ENCODE measurements at regions not wholly inside any gene's neighbourhood (a gene's known extent, or its start where the extent isn't known, plus 50 kb on each side); places are given as distances from the start of the nearest gene placed in this dataset.

DNA sequence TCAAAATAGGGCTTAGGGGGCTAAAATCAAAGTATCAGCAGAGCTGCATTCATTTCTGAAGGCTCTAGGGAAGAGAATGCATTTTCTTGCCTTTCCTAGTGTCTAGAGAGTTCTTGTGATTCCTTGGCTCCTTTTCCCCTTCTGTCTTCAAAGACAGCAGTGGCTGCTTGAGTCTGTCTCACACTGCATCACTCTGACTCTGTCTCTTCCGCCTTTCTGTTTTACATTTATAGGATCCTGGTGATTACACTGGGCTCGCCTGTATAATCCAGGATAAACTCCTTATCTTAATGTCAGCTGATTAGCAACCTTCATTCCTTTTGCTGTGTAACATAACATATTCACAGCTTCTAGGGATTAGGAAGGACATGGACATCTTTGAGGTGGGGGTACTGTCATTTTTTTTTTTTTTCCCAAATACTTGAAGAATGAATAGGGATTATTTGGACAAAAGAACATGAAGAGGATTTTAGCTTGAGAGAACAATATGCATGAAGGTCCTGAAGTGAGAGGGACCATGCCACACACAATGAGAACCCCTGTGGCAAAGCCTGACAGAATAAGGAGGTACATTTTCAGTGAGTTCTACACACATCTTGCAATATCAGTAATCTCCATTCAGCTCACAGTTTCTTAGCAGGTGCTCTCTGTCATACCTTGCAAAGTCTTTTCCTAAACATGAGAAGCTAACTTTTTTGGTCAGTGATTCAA lies 267.6 kb downstream of the FAM170A start:
- no peak overlapping the region for H3K9ac ChIP-seq (ENCODE audit: low read depth, low read length)
- no peaks in the 10 kb centered on the region for H3K36me3 ChIP-seq (ENCODE audit: control insufficient read depth, insufficient read depth, low read length)
- H3K4me1 ChIP-seq (ENCODE audit: control insufficient read depth, insufficient read depth, low read length), result no peaks in the 10 kb centered on the region
- H3K27me3 ChIP-seq (ENCODE audit: control insufficient read depth, insufficient read depth, low read length), result no peaks in the 10 kb centered on the region
- no peak overlapping the region for H3K27ac ChIP-seq (ENCODE audit: low read depth, low read length)
- no peak overlapping the region for H3K4me3 ChIP-seq (ENCODE audit: low read depth, low read length)
- no peaks in the 10 kb centered on the region for H3K9me3 ChIP-seq (ENCODE audit: control insufficient read depth, insufficient read depth, low read length)

DNA sequence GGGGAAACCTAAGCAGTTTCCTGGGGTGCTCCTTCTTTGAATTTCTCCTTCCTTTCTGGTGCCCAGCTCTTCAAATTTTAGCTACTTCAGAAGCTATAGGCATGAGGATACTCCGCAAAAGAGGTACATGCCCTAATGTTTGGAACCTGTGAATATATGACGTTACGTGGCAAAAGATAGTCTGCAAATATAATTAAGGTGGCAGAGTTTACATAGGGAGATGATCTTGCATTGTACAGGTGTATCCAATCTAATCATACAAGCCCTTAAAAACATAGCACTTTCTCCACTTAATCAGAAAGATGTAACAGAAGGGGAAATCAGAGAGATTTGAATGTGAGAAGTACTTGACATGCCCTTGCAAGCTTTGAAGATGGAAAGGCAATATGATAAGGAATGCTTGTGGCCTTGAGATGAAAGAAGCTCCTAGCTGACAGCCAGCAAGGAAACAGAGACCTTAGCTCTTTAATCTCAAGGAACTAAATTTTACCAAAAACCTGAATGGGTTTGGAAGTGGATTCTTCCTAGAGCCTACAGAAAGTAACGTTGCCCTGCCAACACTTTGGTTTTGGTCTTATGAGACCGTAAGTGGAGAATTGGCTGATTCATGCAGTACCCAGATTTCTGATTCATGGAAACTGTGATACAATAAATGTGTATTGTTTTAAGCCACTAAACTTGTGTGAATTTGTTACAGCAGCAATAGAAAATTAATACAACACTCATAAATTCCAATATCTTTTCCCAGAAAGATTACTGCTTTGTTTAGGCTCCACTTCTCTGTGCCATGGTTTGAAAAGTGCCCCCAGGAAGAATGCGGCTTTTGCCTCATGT lies 268.4 kb downstream of the FAM170A start:
- H3K4me3 ChIP-seq (ENCODE audit: low read depth, low read length), result no peak overlapping the region
- no peak overlapping the region for H3K9ac ChIP-seq (ENCODE audit: low read depth, low read length)
- H3K4me1 ChIP-seq (ENCODE audit: control insufficient read depth, insufficient read depth, low read length), result no peaks in the 10 kb centered on the region
- no peaks in the 10 kb centered on the region for H3K9me3 ChIP-seq (ENCODE audit: control insufficient read depth, insufficient read depth, low read length)
- H3K36me3 ChIP-seq (ENCODE audit: control insufficient read depth, insufficient read depth, low read length), result no peaks in the 10 kb centered on the region
- H3K27ac ChIP-seq (ENCODE audit: low read depth, low read length), result no peak overlapping the region
- H3K27me3 ChIP-seq (ENCODE audit: control insufficient read depth, insufficient read depth, low read length), result no peaks in the 10 kb centered on the region

DNA sequence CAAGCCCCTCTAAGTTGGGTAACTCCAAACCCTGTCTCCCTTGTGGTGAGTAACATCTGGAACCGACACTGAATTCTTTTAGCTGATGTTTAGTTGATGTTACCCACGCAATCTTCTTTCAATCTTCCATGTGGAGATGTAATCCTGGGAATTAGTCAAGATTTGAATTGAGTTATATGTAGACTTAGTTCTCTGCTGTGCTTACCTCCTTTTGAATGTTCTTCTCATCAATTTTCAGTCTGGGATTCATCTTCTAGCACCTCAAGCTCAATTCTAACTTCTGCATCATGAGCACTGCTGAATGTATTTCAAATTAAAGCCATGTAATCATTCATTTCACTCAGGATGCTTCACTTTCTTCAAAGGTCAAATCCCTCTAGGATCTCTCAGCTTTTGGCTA lies 270.6 kb downstream of the FAM170A start:
- Histone ChIP-seq H3K9me3 (ENCODE audit: control insufficient read depth, insufficient read depth, low read length) (no peaks in the 10 kb centered on the region), H3K9ac (ENCODE audit: low read depth, low read length) (no peak overlapping the region), H3K36me3 (ENCODE audit: control insufficient read depth, insufficient read depth, low read length) (no peaks in the 10 kb centered on the region), H3K4me3 (ENCODE audit: low read depth, low read length) (no peak overlapping the region), H3K4me1 (ENCODE audit: control insufficient read depth, insufficient read depth, low read length) (no peaks in the 10 kb centered on the region), H3K27me3 (ENCODE audit: control insufficient read depth, insufficient read depth, low read length) (no peaks in the 10 kb centered on the region), H3K27ac (ENCODE audit: low read depth, low read length) (no peak overlapping the region)

DNA sequence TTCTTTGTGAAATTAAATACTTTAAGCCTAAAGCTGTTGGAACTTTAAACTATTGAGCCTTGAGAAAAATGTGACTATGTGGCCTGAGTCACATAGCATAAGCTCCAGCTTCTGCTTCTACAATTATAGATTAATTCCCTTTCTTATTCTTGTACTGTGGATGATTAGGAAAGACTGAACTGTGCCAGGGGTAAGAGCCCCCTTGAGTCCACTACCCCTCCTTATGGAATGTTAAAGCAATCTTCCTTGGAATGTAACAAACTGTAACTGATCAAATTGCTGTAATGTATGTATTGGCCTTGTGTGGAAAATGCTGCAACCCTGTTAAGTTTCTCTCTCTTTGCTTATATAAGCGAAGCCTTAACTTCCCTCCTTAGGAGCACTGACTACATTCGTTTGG lies 273.2 kb downstream of the FAM170A start:
- H3K9ac ChIP-seq (ENCODE audit: low read depth, low read length), result no peak overlapping the region
- H3K27me3 ChIP-seq (ENCODE audit: control insufficient read depth, insufficient read depth, low read length), result no peaks in the 10 kb centered on the region
- peaks cover 4% of the 10 kb centered on the region for H3K9me3 ChIP-seq (ENCODE audit: control insufficient read depth, insufficient read depth, low read length)
- H3K27ac ChIP-seq (ENCODE audit: low read depth, low read length), result no peak overlapping the region
- no peak overlapping the region for H3K4me3 ChIP-seq (ENCODE audit: low read depth, low read length)
- no peaks in the 10 kb centered on the region for H3K36me3 ChIP-seq (ENCODE audit: control insufficient read depth, insufficient read depth, low read length)
- no peaks in the 10 kb centered on the region for H3K4me1 ChIP-seq (ENCODE audit: control insufficient read depth, insufficient read depth, low read length)

DNA sequence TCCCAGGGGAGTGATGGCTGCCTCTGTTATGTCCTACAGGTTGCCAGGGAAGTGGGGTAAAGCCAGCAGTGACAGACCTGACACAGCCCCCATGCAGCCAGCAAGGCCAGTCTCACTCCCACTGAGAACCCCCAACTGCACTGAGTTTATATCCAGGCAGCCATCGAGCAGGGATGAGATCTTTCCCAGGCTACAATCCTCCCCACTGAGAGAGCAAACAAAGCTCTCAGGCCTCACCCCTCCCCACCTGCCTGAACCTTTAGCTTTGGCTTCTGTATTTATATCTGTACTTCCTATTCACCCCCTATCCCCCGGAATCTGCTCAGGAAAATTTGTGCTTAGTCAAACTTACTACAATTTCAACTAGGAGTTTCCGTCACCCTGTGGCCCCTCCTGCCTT lies 284.1 kb downstream of the FAM170A start:
- Histone ChIP-seq H3K27ac (ENCODE audit: low read depth, low read length) (peak overlapping the region; percentile 26), H3K27me3 (ENCODE audit: control insufficient read depth, insufficient read depth, low read length) (no peaks in the 10 kb centered on the region), H3K9ac (ENCODE audit: low read depth, low read length) (no peak overlapping the region), H3K9me3 (ENCODE audit: control insufficient read depth, insufficient read depth, low read length) (no peaks in the 10 kb centered on the region), H3K36me3 (ENCODE audit: control insufficient read depth, insufficient read depth, low read length) (no peaks in the 10 kb centered on the region), H3K4me1 (ENCODE audit: control insufficient read depth, insufficient read depth, low read length) (peaks cover 4% of the 10 kb centered on the region; the same call in 1 of the 2 replicates), H3K4me3 (ENCODE audit: low read depth, low read length) (no peak overlapping the region)

DNA sequence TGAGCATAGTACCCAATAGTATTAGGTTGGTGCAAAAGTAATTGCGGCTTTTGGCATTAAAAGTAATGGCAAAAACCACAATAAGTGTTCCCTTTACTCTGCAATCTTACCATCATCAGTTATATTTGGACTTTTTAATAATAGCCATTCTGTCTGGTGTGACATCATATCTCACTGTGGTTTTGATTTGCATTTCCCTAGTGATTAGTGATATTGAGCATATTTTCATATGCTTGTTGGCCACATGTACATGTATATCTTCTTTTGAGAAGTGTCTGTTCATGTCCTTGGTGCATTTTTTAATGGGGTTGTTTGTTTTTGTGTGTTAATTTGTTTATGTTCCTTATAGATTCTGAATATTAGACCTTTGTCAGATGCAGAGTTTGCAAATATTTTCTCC lies 289.9 kb downstream of the FAM170A start:
- Histone ChIP-seq H3K9me3 (ENCODE audit: control insufficient read depth, insufficient read depth, low read length) (no peaks in the 10 kb centered on the region), H3K9ac (ENCODE audit: low read depth, low read length) (no peak overlapping the region), H3K27me3 (ENCODE audit: control insufficient read depth, insufficient read depth, low read length) (no peaks in the 10 kb centered on the region), H3K36me3 (ENCODE audit: control insufficient read depth, insufficient read depth, low read length) (no peaks in the 10 kb centered on the region), H3K27ac (ENCODE audit: low read depth, low read length) (no peak overlapping the region), H3K4me1 (ENCODE audit: control insufficient read depth, insufficient read depth, low read length) (no peaks in the 10 kb centered on the region), H3K4me3 (ENCODE audit: low read depth, low read length) (no peak overlapping the region)

DNA sequence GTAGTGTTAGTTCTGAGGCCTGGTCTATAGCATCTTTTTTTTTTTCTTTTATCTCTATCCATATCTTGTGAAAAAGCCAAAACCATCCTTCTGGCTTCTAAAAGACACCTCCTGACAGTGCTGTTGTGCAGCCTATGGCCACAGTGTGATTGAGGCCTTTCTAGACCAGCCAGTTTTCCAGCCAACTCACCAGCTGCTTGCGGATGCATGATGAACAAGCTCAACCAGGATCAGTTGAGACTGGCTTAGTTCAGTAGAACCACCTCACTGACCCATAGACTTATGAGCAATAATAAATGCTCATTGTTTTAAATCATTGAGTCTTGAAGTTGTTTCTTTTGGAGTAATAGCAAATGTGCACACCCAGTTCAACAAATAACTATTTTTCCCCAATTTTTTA lies 296.9 kb downstream of the FAM170A start:
- Histone ChIP-seq H3K27ac (ENCODE audit: low read depth, low read length) (no peak overlapping the region), H3K9ac (ENCODE audit: low read depth, low read length) (no peak overlapping the region), H3K4me1 (ENCODE audit: control insufficient read depth, insufficient read depth, low read length) (no peaks in the 10 kb centered on the region), H3K9me3 (ENCODE audit: control insufficient read depth, insufficient read depth, low read length) (no peaks in the 10 kb centered on the region), H3K4me3 (ENCODE audit: low read depth, low read length) (no peak overlapping the region), H3K36me3 (ENCODE audit: control insufficient read depth, insufficient read depth, low read length) (no peaks in the 10 kb centered on the region), H3K27me3 (ENCODE audit: control insufficient read depth, insufficient read depth, low read length) (no peaks in the 10 kb centered on the region)

DNA sequence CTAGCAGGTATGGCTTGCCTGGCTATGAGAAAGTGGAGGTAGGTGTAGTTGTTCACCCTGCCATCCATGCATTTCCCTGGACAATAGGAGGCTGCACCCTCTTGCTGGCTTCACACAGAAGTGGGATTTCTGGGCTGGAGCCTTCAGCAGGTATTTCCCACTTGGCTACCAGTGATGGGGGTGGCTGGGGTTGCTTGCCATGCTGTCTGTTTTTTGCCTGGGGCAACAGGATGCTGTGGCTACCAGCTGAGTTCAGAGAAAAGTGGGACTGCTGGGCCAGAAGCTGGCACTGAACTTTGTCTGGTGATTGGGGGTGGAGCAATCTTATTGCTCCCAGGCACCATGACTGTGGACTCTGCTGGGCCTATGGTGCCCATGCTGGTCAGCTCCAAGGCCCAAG lies 299.6 kb downstream of the FAM170A start:
- Histone ChIP-seq H3K36me3 (ENCODE audit: control insufficient read depth, insufficient read depth, low read length) (no peaks in the 10 kb centered on the region), H3K4me1 (ENCODE audit: control insufficient read depth, insufficient read depth, low read length) (no peaks in the 10 kb centered on the region), H3K27ac (ENCODE audit: low read depth, low read length) (no peak overlapping the region), H3K9me3 (ENCODE audit: control insufficient read depth, insufficient read depth, low read length) (no peaks in the 10 kb centered on the region), H3K27me3 (ENCODE audit: control insufficient read depth, insufficient read depth, low read length) (no peaks in the 10 kb centered on the region), H3K4me3 (ENCODE audit: low read depth, low read length) (no peak overlapping the region), H3K9ac (ENCODE audit: low read depth, low read length) (no peak overlapping the region)

DNA sequence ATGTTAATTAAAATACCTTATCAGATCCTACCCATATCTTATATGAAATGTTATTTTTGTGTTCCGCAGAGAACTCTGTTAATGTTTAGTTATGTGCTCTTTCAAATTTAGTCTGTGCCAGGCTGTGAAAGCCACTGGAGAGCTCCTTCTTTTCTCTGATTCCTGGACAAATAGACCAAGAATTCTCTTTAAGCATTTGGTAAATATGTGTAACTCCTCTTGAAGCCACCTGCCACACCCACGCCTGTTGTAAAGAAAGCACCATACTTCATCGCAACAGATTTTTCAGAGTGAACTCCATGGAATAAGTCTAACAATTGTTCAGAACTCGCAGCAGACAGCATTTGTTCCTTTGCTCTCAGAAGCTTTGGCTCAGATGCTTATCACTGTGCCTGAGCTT lies 301.1 kb downstream of the FAM170A start:
- Histone ChIP-seq H3K36me3 (ENCODE audit: control insufficient read depth, insufficient read depth, low read length) (no peaks in the 10 kb centered on the region), H3K4me3 (ENCODE audit: low read depth, low read length) (no peak overlapping the region), H3K9me3 (ENCODE audit: control insufficient read depth, insufficient read depth, low read length) (no peaks in the 10 kb centered on the region)

DNA sequence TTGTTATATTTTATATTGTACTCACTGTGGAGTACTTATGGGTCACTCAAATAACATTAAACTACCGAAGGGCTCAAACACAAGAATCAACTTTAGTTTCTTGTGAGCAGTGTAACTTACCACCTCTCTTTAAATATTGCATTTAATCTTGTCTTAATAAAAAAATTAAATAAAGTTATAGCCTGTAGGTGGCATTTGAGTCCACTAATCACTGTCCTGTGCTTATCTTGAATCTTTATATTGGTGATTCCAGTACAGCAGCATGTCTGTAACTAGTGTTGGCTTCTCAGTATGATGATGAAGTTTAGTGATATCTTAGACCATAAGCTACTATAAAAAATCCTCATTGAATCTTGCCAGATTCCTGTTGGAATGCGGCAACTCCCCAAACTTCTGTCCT lies 313.8 kb downstream of the FAM170A start:
- no peaks in the 10 kb centered on the region for H3K27me3 ChIP-seq (ENCODE audit: control insufficient read depth, insufficient read depth, low read length)
- no peaks in the 10 kb centered on the region for H3K4me1 ChIP-seq (ENCODE audit: control insufficient read depth, insufficient read depth, low read length)
- no peaks in the 10 kb centered on the region for H3K9me3 ChIP-seq (ENCODE audit: control insufficient read depth, insufficient read depth, low read length)

More for the DNA sequence above, 301.1 kb downstream of the FAM170A start:
- Histone ChIP-seq H3K9ac (ENCODE audit: low read depth, low read length) (no peak overlapping the region), H3K27me3 (ENCODE audit: control insufficient read depth, insufficient read depth, low read length) (no peaks in the 10 kb centered on the region), H3K27ac (ENCODE audit: low read depth, low read length) (no peak overlapping the region), H3K4me1 (ENCODE audit: control insufficient read depth, insufficient read depth, low read length) (no peaks in the 10 kb centered on the region)

DNA sequence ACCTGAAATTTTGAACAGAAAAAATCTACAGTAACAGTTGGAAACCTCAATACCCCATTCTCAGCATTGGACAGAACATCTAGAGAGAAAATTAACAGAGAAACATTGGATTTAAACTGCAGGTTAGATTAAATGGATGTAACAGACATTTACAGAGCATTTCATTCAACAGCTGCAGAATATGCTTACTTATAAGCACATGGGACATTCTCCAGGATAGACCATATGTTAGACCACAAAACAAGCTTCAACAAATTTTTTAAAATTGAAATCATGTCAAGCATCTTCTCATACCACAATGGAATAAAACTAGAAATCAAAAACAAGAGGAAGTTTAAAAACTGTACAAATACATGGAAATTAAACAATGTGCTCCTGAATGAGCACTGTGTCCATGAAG lies 316.3 kb downstream of the FAM170A start:
- Histone ChIP-seq H3K9me3 (ENCODE audit: control insufficient read depth, insufficient read depth, low read length) (no peaks in the 10 kb centered on the region), H3K4me3 (ENCODE audit: low read depth, low read length) (no peak overlapping the region), H3K36me3 (ENCODE audit: control insufficient read depth, insufficient read depth, low read length) (no peaks in the 10 kb centered on the region), H3K4me1 (ENCODE audit: control insufficient read depth, insufficient read depth, low read length) (peaks cover 13% of the 10 kb centered on the region), H3K27me3 (ENCODE audit: control insufficient read depth, insufficient read depth, low read length) (no peaks in the 10 kb centered on the region), H3K27ac (ENCODE audit: low read depth, low read length) (no peak overlapping the region), H3K9ac (ENCODE audit: low read depth, low read length) (no peak overlapping the region)

More for the DNA sequence above, 313.8 kb downstream of the FAM170A start:
- H3K27ac ChIP-seq (ENCODE audit: low read depth, low read length), result no peak overlapping the region
- H3K36me3 ChIP-seq (ENCODE audit: control insufficient read depth, insufficient read depth, low read length), result no peaks in the 10 kb centered on the region
- H3K4me3 ChIP-seq (ENCODE audit: low read depth, low read length), result no peak overlapping the region
- H3K9ac ChIP-seq (ENCODE audit: low read depth, low read length), result no peak overlapping the region

Data from HUES48 (cell line).